ENCODE measurements at regions not wholly inside any gene's neighbourhood (a gene's known extent, or its start where the extent isn't known, plus 50 kb on each side); places are given as distances from the start of the nearest gene placed in this dataset.
A peak's percentile ranks its signal among the peaks of the same experiment; 100 is the strongest.
"Not testable (repeated sequence)": the region's sequence is repeated elsewhere in the genome, so short reads cannot be mapped to it uniquely, and the experiment has no call there.

DNA sequence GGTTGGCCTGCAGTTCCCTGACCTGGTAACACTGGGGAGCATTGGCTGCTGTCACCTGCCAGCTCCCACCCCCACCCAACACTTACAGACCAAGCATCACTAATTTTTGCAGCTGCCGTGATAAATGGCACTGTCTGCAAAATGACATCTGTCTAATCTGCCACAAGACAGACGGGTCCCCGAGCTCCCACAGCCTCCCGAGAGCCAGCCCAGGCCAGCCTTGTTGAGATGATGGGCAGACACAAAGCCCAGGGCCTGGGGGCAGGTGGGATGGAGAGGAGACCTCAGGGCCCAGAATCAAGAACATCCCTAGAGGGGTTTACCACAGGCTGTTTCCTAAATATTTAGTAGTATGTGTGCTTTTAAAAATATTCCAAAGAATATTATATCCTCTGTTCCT is 203.4 kb downstream of the TBC1D2B start:
- TF ChIP-seq, protein P1, sequence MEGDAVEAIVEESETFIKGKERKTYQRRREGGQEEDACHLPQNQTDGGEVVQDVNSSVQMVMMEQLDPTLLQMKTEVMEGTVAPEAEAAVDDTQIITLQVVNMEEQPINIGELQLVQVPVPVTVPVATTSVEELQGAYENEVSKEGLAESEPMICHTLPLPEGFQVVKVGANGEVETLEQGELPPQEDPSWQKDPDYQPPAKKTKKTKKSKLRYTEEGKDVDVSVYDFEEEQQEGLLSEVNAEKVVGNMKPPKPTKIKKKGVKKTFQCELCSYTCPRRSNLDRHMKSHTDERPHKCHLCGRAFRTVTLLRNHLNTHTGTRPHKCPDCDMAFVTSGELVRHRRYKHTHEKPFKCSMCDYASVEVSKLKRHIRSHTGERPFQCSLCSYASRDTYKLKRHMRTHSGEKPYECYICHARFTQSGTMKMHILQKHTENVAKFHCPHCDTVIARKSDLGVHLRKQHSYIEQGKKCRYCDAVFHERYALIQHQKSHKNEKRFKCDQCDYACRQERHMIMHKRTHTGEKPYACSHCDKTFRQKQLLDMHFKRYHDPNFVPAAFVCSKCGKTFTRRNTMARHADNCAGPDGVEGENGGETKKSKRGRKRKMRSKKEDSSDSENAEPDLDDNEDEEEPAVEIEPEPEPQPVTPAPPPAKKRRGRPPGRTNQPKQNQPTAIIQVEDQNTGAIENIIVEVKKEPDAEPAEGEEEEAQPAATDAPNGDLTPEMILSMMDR (IDR thresholded peaks at IDR 0.05; ENCODE audit: borderline replicate concordance, insufficient read depth, low read depth, low read length), result no peak
- H3K4me3 ChIP-seq (ENCODE audit: low read depth, low read length), result no peak overlapping the region

DNA sequence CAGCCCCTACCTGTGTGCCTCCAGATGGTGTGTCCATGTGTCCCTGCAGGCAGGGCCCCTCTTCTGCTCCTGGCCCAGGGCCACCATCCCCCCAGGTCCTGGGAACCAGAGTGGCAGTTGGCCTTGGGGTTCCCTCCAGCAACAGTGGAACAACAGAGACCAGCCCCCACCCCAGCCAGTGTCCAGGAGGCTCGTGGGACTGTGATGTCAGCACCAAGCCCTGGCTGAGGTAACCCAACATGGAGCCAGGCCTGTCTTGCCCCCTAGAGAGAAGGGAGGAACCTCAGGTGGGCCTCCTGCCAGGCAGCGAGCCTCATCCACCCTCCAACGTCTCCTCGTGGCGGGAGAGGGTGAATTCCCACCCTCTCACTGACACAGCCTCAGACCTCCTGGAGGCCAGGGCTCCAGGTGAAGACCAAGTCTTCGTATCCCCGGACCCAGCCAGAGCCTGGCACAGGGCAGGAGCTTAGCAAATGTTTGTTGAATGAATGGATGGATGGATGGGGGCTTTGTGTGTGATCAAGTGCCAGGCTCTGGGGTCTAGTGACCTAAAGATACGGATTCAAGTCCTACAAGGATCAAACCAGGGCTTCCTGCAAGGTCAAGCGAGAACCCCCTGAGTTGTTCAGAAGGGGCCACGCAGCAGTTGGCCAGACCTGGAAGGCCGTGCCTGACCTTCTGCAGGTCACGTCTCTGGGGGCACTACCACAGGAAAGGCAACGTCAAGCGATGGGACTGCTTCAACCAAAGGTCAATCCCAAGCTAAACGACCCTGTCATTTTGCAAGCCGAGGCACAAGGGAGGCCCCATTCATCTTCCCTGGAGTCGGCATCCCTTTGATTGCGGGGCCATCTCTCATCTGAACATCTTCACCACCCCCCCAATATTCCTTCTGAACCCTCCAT is 204.7 kb downstream of the TBC1D2B start:
- H3K4me3 ChIP-seq (ENCODE audit: low read depth, low read length), result not testable (repeated sequence)

DNA sequence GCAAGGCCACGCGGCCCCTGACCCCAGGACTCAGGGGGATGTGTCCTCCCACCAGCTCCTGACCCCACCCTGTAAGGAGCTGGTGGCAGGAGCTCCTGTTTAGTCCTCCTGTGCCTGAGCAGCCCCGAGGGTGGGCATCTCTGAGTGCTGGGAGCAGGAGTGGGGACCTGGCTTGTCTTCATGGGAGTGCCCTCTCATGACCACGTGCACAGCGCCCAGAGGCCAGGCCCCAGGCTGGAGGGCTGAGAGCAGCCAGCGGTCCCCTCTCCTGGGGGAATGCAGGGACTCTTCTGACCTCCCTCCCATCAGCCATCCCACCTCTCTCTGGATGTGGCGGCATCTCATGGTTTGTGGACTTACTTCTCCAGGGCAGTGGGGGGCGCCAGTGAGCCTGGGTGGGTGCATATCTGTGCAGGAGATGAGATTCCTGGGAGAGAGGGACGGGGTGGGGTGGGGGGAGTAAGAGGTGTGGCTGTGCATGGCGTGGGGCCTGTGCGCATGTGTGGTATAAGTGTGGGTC is 205.6 kb downstream of the TBC1D2B start:
- TF ChIP-seq, protein P1 (IDR thresholded peaks at IDR 0.05; ENCODE audit: borderline replicate concordance, insufficient read depth, low read depth, low read length), result 0 out of 2 replicates have a peak, but pooled peaks have one; percentile 1
- H3K4me3 ChIP-seq (ENCODE audit: low read depth, low read length), result no peak overlapping the region

DNA sequence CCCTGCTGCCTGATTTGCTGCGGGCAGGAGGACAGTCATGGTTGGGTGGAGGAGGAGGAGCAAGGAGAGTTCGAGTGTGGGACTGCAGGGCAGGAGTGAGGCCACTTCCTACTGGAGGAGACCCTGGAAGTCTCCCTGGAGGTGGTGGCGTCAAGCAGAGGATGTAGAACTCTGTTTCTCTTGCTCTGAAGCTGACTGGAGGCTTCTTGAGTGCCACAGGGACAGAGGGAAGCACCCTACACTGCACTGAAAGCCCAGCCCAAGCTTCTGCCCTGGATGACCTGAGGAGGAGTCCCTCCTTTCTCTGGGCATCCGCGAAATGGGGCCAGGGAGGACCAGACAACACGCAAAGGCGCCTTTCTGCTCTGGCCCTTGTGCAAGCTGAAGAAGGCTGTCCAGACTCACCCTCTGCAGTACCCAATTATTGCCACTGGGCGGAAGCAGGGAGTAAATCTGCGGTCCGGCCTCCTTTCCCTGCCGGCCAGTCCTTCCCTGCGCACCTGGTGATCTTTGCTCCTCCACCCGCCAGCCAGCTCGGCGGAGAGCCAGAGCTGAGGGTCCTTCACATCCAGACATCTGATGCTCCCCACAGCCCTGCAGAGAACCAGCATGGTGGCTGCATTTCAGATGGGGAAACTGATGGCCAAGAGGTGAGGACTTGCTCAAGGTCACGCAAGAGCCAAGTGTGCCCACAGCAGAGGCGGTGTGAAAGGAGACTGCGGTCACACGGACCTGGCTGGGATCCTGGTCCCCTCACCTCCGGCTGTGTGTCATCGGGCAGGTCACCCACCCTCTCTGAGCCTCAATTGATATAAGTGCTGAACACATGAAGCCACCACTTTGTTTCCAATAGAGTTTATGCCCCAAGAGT is 207.1 kb downstream of the TBC1D2B start:
- TF ChIP-seq, protein P1 (IDR thresholded peaks at IDR 0.05; ENCODE audit: borderline replicate concordance, insufficient read depth, low read depth, low read length), result peak; percentile 90

DNA sequence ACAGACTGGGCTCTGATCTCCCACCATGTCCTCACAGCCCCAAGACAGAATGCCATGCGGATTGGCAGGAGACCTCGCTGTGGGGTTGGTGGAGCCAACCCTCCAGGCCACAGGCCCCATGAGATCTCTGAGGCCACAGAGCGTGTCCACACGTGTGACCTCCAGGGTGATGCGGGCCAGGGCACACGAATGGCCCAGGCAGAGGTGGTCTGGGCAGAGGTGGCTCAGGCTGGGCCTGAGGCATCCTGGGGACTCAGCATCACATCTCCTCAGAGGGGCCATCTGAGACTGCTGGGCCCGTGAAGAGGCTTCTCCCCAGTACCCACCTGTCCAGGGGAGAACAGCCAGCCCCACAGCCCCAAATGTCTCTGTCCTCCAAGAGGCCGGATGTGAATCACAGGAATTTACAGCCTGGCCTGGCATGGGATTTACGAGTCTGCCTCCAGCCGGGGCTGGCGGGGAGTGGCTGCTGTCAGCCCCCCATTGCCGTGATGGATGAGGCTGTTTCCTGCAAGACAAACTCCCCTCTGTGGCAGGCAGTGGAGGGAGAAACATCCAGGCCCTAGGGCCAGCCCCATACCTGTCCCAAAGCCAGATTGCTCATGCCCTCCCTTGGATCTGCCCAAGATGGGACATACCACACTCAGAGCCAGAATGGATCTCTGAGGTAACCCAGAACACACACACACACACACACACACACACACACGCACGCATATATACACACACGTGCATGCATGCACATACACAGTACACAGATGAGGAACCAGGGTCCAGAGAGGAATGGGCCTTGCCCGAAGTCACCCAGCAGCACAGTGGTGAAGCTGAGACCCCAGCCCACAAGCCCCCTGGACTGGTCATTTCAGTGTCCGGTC is 208.3 kb downstream of the TBC1D2B start:
- TF ChIP-seq, protein P1 (IDR thresholded peaks at IDR 0.05; ENCODE audit: borderline replicate concordance, insufficient read depth, low read depth, low read length), result no peak

More for the DNA sequence above, 207.1 kb downstream of the TBC1D2B start:
- H3K4me3 ChIP-seq (ENCODE audit: low read depth, low read length), result no peak overlapping the region

DNA sequence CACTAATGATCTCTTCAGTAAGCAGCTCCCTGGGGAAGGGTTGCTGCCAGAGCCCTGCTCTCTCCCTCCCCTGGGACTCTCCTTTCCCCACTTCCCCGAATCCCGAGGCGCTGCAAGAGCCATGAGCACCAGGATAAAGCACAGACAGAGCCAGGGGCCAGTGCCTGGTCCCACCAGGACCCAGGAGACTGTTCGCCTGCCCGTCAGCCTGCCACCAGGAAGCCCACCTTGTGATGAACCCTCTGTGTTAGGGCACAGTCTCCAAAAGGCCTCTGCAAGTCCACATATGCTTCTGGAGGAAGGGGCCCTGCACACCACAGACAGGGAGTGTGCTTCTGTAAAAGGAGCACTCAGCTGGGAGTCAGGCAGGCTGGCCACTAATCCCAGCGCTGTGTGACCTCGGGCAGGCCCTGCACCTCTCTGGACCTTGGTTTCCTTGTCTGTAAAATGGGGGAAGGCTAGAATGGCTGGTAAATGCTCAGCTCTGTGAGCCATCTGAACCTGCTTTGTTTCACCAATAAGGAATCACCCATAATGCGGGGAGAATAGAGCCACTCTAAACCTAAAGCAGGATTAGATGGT is 209.4 kb downstream of the TBC1D2B start:
- H3K4me3 ChIP-seq (ENCODE audit: low read depth, low read length), result not testable (repeated sequence)

More for the DNA sequence above, 208.3 kb downstream of the TBC1D2B start:
- H3K4me3 ChIP-seq (ENCODE audit: low read depth, low read length), result no peak overlapping the region

DNA sequence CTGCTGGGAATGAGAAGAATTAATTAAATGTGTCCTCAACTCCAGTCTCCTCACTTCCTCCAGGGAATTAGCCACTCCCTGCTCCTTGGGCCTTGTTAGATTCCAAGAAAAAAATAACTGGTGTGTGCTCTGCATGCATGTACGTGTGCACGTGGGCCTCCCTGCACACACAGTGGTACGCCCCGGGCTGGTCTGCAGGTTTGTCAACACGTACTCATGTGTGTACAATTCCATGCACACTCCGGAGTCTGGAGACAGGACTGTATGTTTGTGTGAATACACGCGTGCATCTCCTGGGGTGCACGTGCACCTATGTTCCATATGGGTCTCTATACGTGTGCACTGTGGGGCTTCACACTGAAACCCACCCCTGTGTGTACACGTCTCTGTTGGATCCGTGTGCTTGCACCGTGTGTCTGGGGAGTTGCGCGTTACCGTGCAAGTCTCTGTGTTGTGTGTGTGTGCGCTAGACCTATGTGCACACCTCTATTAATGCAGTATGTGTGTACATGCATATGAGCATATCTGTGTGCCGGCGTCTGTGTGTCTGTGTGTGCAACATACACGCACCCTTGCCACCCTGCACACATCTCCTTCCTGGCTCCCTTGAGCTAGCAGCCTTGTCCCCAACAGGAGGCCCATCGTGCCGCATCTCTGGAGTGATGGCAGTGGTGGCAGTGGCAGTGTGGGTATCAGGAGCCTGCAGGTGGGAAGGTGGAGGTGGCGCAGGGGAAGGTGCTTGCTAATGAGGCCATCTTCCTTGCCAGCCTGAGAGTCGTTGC is 210.1 kb downstream of the TBC1D2B start:
- TF ChIP-seq, protein P1 (IDR thresholded peaks at IDR 0.05; ENCODE audit: borderline replicate concordance, insufficient read depth, low read depth, low read length), result no peak

More for the DNA sequence above, 210.1 kb downstream of the TBC1D2B start:
- no peak overlapping the region for H3K4me3 ChIP-seq (ENCODE audit: low read depth, low read length)
